Neutrophil (primary cell): ENCODE measurements at regions not wholly inside any gene's neighbourhood (a gene's known extent, or its start where the extent isn't known, plus 50 kb on each side); places are given as distances from the start of the nearest gene placed in this dataset.

Source experiments
- H3K27ac ChIP-seq: fragments of 200-600 bp; sonication (generic); 2 replicates; pipeline ENCODE4 v1.5.1; 2016; ENCODE audit warnings: mild to moderate bottlenecking, moderate library complexity
- H3K27me3 ChIP-seq: fragments of 200-600 bp; sonication (generic); 2 replicates; pipeline ENCODE4 v1.6.0; 2016; ENCODE audit warnings: mild to moderate bottlenecking
- H3K36me3 ChIP-seq: fragments of 200-600 bp; sonication (generic); 2 replicates; pipeline ENCODE4 v1.5.1; 2017
- H3K4me1 ChIP-seq, 2 experiments: fragments of 200-600 bp in 1 of 2; sonication (generic) in 1 of 2; 1 replicate in 1 of 2; 2 replicates in 1 of 2; pipeline versions ENCODE4 v1.5.1 to v1.6.1; 2013 to 2016; ENCODE audit warnings: low read depth in 1 of 2, low read length in 1 of 2, mild to moderate bottlenecking in 1 of 2, moderate library complexity in 1 of 2; ENCODE audit not compliant: control insufficient read depth in 1 of 2, insufficient read depth in 1 of 2
- H3K4me3 ChIP-seq, 2 experiments: fragments of 200-600 bp in 1 of 2; sonication (generic) in 1 of 2; 1 replicate in 1 of 2; 2 replicates in 1 of 2; pipeline ENCODE4 v1.5.1; 2013 to 2016; ENCODE audit warnings: low read depth in 1 of 2, low read length in 1 of 2, mild to moderate bottlenecking in 1 of 2, moderate library complexity in 1 of 2
- H3K9me3 ChIP-seq: fragments of 200-600 bp; sonication (generic); 2 replicates; pipeline ENCODE4 v1.5.1; 2016
- TF ChIP-seq, protein P1 (sequence below): fragments of 200-600 bp; sonication (generic); IDR thresholded peaks from 2 replicates; pipeline ENCODE4 v1.5.1; 2016; ENCODE audit warnings: antibody characterized with exemption

DNA sequence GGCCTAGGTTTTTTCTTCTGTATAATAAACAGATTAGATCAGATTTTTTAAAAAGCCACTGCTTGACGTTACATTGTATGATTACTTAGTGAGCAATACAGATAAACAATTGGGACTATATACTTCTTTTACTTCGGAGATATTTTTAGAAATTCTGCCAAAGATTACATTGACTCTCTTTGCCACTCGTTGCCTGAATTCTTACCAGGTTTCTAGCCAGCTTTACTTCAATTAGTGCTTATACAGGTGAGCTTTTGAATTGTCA, 156.6 kb downstream of the HAUS1 start:
- no peak overlapping the region for H3K27ac ChIP-seq
- H3K27me3 ChIP-seq, result no peaks in the 10 kb centered on the region
- H3K9me3 ChIP-seq, result no peaks in the 10 kb centered on the region
- peaks cover 3 to 7% of the 10 kb centered on the region in 2 experiments for H3K4me1 ChIP-seq
- TF ChIP-seq, protein P1, sequence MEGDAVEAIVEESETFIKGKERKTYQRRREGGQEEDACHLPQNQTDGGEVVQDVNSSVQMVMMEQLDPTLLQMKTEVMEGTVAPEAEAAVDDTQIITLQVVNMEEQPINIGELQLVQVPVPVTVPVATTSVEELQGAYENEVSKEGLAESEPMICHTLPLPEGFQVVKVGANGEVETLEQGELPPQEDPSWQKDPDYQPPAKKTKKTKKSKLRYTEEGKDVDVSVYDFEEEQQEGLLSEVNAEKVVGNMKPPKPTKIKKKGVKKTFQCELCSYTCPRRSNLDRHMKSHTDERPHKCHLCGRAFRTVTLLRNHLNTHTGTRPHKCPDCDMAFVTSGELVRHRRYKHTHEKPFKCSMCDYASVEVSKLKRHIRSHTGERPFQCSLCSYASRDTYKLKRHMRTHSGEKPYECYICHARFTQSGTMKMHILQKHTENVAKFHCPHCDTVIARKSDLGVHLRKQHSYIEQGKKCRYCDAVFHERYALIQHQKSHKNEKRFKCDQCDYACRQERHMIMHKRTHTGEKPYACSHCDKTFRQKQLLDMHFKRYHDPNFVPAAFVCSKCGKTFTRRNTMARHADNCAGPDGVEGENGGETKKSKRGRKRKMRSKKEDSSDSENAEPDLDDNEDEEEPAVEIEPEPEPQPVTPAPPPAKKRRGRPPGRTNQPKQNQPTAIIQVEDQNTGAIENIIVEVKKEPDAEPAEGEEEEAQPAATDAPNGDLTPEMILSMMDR, result no peak
- H3K4me3 ChIP-seq, result no peak overlapping the region
- H3K36me3 ChIP-seq, result peaks cover 27% of the 10 kb centered on the region

DNA sequence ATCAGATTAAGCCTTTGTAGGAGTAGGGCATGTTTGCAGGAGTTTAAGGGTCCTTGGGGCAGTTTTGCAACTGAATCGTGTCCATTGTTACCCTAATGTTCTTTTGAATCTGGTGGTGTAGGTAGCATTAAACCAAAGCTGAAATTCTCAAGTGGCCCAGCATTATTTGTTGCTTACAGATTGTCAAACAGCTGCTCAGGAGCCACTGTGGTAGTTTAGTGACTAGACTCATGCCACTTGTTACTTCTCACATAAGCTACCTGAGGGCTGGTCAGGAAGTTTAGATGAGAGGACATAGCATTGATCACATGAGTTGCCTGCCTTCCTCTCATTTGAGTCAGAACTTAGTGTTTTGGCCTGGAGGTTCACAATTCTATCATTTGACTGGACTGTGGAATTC, 157.6 kb downstream of the HAUS1 start:
- no peak overlapping the region for H3K4me3 ChIP-seq
- H3K9me3 ChIP-seq, result no peaks in the 10 kb centered on the region
- H3K27ac ChIP-seq, result peak overlapping the region; percentile 52
- TF ChIP-seq, protein P1, result no peak
- H3K36me3 ChIP-seq, result peaks cover 27% of the 10 kb centered on the region
- peaks cover 3 to 7% of the 10 kb centered on the region in 2 experiments for H3K4me1 ChIP-seq
- H3K27me3 ChIP-seq, result no peaks in the 10 kb centered on the region

DNA sequence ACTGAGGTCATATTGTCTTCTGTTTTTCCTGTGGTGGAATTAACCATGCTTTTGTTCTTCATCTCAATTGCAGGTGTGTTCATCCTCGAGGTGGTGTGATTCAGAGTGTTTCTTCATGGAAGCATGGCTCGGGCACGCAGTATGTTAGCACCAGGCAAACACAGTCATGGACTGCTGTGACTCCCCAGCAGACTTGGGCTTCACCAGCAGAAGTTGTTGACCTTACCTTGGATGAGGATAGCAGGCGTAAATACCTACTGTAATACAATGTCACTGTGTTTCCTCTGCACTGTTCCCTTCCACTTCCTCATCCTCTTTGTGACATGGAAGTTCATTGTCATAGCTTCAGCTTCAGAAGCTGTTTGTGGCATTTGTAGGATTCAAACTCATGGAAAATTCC, 158.7 kb downstream of the HAUS1 start:
- H3K9me3 ChIP-seq, result no peaks in the 10 kb centered on the region
- TF ChIP-seq, protein P1, result no peak
- peaks cover 32% of the 10 kb centered on the region for H3K36me3 ChIP-seq
- peaks cover 3 to 7% of the 10 kb centered on the region in 2 experiments for H3K4me1 ChIP-seq
- no peak overlapping the region for H3K4me3 ChIP-seq
- no peaks in the 10 kb centered on the region for H3K27me3 ChIP-seq
- peak overlapping the region; percentile 52 for H3K27ac ChIP-seq

DNA sequence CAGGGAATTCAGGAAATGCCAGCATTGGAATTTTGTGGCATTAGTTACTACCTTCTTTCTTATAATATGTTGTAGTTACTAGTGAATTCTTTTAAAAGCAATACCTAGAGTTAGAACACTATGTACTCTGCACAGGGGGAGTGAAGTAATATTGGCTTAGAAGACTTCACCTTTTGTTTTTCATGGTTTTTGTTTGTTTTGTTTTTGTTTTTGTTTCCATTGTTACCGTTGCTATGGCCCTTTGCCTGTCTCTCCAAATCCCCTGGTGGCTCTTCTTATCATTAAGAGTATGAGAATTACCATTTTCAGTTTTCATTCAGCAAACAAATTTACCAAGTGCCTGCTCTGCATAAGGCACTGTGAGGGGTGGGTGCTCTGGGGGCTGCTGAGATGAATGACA, 160.1 kb downstream of the HAUS1 start:
- Histone ChIP-seq H3K4me1 (peaks cover 3 to 7% of the 10 kb centered on the region in 2 experiments), H3K27ac (peak overlapping the region; percentile 52), H3K9me3 (no peaks in the 10 kb centered on the region), H3K27me3 (no peaks in the 10 kb centered on the region), H3K4me3 (no peak overlapping the region), H3K36me3 (peaks cover 35% of the 10 kb centered on the region)
- TF ChIP-seq, protein P1, result no peak

DNA sequence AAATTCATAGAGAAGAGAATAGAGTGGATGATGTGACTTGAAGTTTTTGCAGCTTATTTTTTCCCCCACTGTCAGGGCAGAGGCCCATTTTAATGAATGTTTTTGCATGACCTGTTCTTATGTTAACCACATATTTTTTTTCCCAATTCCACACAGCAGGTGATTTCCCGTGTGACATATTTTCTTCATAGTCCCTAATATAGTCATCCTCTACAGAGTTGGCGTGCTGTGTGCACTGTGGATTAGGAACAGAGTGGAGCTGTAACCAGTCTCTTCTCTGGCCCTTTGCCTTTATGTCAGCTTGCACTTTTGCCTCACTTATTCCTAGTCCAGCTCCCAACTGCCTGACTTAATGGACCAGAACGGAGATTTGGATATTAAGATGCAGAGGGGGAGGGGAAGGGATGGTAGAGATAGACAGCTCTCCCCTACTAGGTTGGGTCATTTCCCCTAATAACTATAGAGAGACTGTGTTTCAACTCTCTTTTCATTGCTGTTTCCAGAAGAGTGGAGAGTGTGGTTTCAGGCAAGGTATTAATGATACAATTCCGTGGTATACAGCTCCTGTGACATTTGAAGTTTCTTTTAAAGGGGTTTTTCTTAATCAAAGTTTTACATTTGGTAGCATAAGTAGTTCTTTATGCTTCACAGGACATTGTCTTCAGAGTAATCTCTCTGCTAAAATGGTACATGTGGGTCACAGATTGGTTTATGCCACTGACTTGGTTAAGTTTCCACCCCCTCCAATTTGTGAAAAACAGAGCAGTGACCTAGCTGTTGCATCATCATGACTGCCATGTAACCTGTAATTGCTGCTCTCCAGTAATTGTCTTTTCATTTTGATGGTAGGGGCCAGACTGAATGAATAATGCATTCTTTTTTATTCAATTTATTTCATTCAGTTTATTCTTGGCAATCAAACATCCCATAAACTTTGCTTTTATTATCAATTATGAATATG, 161.3 kb downstream of the HAUS1 start:
- Histone ChIP-seq H3K9me3 (no peaks in the 10 kb centered on the region), H3K27ac (peak overlapping the region; percentile 27), H3K27me3 (no peaks in the 10 kb centered on the region), H3K4me3 (no peak overlapping the region), H3K4me1 (peaks cover 3 to 7% of the 10 kb centered on the region in 2 experiments), H3K36me3 (peaks cover 35% of the 10 kb centered on the region)
- TF ChIP-seq, protein P1, result no peak
